Dedifferentiated amniotic fluid mesenchymal stem cell (primary cell): ENCODE measurements at regions not wholly inside any gene's neighbourhood (a gene's known extent, or its start where the extent isn't known, plus 50 kb on each side); places are given as distances from the start of the nearest gene placed in this dataset.

ENCODE experiments used
- DNase-seq: peaks from one replicate; pipeline ENCODE4 v3.0.0-alpha.2; 2016; ENCODE audit errors: extremely low spot score

- no peak for DNase-seq
These were observed 54.3 kb upstream of the SEMA3A start for GRCh38 chr7:84248843-84249242.

- DNase-seq: no peak
These were observed 53.7 kb upstream of the SEMA3A start for GRCh38 chr7:84248267-84248666.

GRCh38 chr7:84247591-84247990 lies 53.0 kb upstream of the SEMA3A start:
- DNase-seq: no peak

- DNase-seq: no peak
These were observed 51.2 kb upstream of the SEMA3A start for GRCh38 chr7:84245835-84246234.
